Left ventricle myocardium inferior (tissue), 1 donor: ENCODE measurements at regions not wholly inside any gene's neighbourhood (a gene's known extent, or its start where the extent isn't known, plus 50 kb on each side); places are given as distances from the start of the nearest gene placed in this dataset.
"Not testable (repeated sequence)": the region's sequence is repeated elsewhere in the genome, so short reads cannot be mapped to it uniquely, and the experiment has no call there.

Experiments used
- DNase-seq: peaks from one replicate; pipeline ENCODE4 v3.0.0-alpha.2; 2020
- H3K27ac ChIP-seq: fragments of 200-600 bp; replicated peaks from 2 replicates; pipeline ENCODE4 v1.8.0; 2021
- H3K27me3 ChIP-seq: fragments of 200-600 bp; 2 replicates; pipeline ENCODE4 v1.8.0; 2021; ENCODE audit warnings: low read depth
- H3K36me3 ChIP-seq: fragments of 200-600 bp; 2 replicates; pipeline ENCODE4 v1.8.0; 2021
- H3K4me1 ChIP-seq: fragments of 200-600 bp; 2 replicates; pipeline ENCODE4 v1.8.0; 2021
- H3K4me3 ChIP-seq: fragments of 200-600 bp; 2 replicates; pipeline ENCODE4 v1.8.0; 2021; ENCODE audit warnings: mild to moderate bottlenecking, moderate library complexity
- H3K9me3 ChIP-seq: fragments of 200-600 bp; replicated peaks from 2 replicates; pipeline ENCODE4 v1.8.0; 2021
- CTCF ChIP-seq: fragments of 200-600 bp; IDR thresholded peaks from 2 replicates; pipeline ENCODE4 v1.8.0; 2021; ENCODE audit warnings: antibody characterized with exemption, mild to moderate bottlenecking, borderline replicate concordance
- intact Hi-C: fragments of 100-400 bp; cut with micrococcal nuclease; formaldehyde crosslinking; loops from one replicate; pipeline ENCODE4 v1.11.0; 2022
- donor health status: DM: no; HTN: yes; CAD: no; lungs with severe emphysema.

GRCh38 chr14:48568688-48569087 is 893.3 kb upstream of the MDGA2 start:
- H3K36me3 ChIP-seq: no peaks in the 10 kb centered on the region
- H3K4me3 ChIP-seq: no peak overlapping the region
- H3K27ac ChIP-seq: no peak overlapping the region
- peaks cover 32% of the 10 kb centered on the region for H3K9me3 ChIP-seq
- no peaks in the 10 kb centered on the region for H3K4me1 ChIP-seq
- no peaks in the 10 kb centered on the region for H3K27me3 ChIP-seq
- no peak for TF ChIP-seq CTCF
- DNase-seq: no peak
- intact Hi-C loops: no loop called here

- peaks cover 36% of the 10 kb centered on the region for H3K9me3 ChIP-seq
- DNase-seq: no peak
- no peaks in the 10 kb centered on the region for H3K36me3 ChIP-seq
- intact Hi-C loops: no loop called here
- H3K4me3 ChIP-seq: no peak overlapping the region
- TF ChIP-seq CTCF: no peak
- H3K27ac ChIP-seq: no peak overlapping the region
- H3K4me1 ChIP-seq: no peaks in the 10 kb centered on the region
- H3K27me3 ChIP-seq: no peaks in the 10 kb centered on the region
Observed at GRCh38 chr14:48568252-48568651, 892.8 kb upstream of the MDGA2 start.

- Histone ChIP-seq H3K4me3 (no peak overlapping the region), H3K9me3 (peaks cover 16% of the 10 kb centered on the region), H3K27ac (no peak overlapping the region), H3K4me1 (no peaks in the 10 kb centered on the region), H3K36me3 (no peaks in the 10 kb centered on the region), H3K27me3 (no peaks in the 10 kb centered on the region)
- TF ChIP-seq CTCF: no peak
- DNase-seq: no peak
- intact Hi-C loops: no loop called here
Observed at GRCh38 chr14:48563489-48563888, 888.1 kb upstream of the MDGA2 start.

GRCh38 chr14:48561438-48561837 is 886.0 kb upstream of the MDGA2 start:
- H3K4me3 ChIP-seq, DNase-seq, intact Hi-C loops, H3K27ac ChIP-seq, H3K36me3 ChIP-seq, H3K27me3 ChIP-seq, H3K4me1 ChIP-seq: not testable (repeated sequence)
- peaks cover 16% of the 10 kb centered on the region for H3K9me3 ChIP-seq

GRCh38 chr14:48560421-48560820 is 885.0 kb upstream of the MDGA2 start:
- H3K27me3 ChIP-seq: no peaks in the 10 kb centered on the region
- H3K9me3 ChIP-seq: peaks cover 16% of the 10 kb centered on the region
- no peaks in the 10 kb centered on the region for H3K4me1 ChIP-seq
- H3K36me3 ChIP-seq: no peaks in the 10 kb centered on the region
- H3K27ac ChIP-seq: no peak overlapping the region
- TF ChIP-seq CTCF: no peak
- intact Hi-C loops: no loop called here
- no peak for DNase-seq
- H3K4me3 ChIP-seq: no peak overlapping the region

GRCh38 chr14:48553443-48553842 is 878.0 kb upstream of the MDGA2 start:
- H3K36me3 ChIP-seq: no peaks in the 10 kb centered on the region
- DNase-seq: no peak
- no peaks in the 10 kb centered on the region for H3K4me1 ChIP-seq
- intact Hi-C loops: no loop called here
- H3K9me3 ChIP-seq: peaks cover 25% of the 10 kb centered on the region
- H3K27me3 ChIP-seq: no peaks in the 10 kb centered on the region
- no peak overlapping the region for H3K27ac ChIP-seq
- TF ChIP-seq CTCF: no peak
- no peak overlapping the region for H3K4me3 ChIP-seq
